ENCODE measurements at regions not wholly inside any gene's neighbourhood (a gene's known extent, or its start where the extent isn't known, plus 50 kb on each side); places are given as distances from the start of the nearest gene placed in this dataset.

DNA sequence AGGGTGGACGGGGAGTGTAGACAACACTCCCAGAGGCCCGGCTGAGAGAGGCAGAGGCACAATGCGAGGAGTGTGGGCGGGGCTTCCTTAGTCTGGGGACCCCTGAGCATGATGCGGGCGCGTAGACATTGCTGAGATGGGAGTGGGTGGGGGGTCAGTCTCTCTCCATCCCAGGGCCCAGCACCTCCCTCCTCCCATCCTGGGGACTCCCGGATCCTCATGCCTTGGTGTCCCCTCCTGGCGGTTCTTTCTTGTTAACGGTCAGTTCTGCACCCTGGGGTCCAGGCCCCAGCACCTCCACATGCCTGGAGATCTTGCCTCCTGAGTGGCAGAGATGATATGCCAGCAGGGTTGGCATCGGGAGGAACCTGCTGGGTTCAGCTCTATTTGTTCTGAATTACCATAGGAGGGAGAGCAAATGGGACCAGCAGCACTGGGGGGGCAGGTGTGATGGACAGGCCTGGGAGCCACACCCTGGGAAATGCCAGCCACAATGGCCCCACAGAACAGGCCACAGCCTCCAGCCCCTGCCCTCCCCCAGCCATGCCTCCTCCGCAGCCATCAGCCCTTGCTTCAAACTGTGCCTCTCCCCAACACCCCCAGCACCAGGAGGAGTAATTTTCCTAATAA is 55.7 kb downstream of the RTL6 start:
- no peaks in the 10 kb centered on the region for H3K27me3 Mint-ChIP-seq
- H3K4me1 Mint-ChIP-seq: no peaks in the 10 kb centered on the region
- no peak overlapping the region for H3K4me3 Mint-ChIP-seq
- H3K27ac Mint-ChIP-seq: peak overlapping the region in 1 of 2 donors; percentile 75
- DNase-seq (no peak), ATAC-seq (no peak)
- peaks cover 5 to 7% of the 10 kb centered on the region in 2 donors for H3K9me3 Mint-ChIP-seq

DNA sequence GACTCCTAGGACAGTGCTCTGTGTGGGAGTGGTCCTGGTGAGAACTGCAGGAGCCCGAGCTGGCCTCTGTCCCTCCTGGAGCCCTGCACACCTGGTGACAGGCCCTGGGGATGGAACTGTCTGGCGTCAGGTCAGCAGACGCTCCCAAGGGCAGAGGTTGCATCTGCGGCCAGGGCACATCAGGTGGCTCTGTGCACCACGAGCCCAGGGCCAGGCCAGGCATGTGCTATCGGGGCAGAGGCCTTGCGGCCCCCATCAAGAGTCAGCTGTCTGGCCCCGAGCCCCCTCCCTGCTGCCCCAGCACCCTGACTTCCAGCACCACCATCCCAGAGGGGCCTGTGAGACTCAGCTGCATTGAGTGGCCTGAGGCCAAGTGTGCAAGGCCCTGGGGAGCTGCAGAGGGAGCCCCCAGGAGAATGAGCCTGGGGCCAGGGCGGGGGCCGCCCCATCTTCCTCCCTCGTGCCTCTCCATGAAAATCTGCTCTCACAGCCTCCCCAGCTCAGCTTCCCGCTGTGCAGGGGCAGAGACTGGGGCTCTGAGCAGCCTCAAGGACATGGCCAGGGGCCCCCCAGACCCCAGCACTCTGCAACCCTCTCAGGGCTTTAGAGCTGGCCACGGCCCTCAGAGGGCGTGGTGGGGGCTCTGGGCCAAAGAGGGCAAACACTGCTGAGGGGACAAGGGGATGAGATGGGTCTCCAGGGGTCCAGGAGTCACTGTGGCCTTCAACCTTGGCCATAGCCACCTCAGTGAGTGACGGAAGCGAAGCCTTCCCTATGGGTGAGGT is 56.4 kb downstream of the RTL6 start:
- peaks cover 3 to 4% of the 10 kb centered on the region in 2 donors for H3K9me3 Mint-ChIP-seq
- peak; percentile 21 for ATAC-seq
- peaks cover 5% of the 10 kb centered on the region for H3K4me1 Mint-ChIP-seq
- no peaks in the 10 kb centered on the region for H3K27me3 Mint-ChIP-seq
- H3K4me3 Mint-ChIP-seq: no peak overlapping the region
- no peak for DNase-seq
- H3K27ac Mint-ChIP-seq: no peak overlapping the region

DNA sequence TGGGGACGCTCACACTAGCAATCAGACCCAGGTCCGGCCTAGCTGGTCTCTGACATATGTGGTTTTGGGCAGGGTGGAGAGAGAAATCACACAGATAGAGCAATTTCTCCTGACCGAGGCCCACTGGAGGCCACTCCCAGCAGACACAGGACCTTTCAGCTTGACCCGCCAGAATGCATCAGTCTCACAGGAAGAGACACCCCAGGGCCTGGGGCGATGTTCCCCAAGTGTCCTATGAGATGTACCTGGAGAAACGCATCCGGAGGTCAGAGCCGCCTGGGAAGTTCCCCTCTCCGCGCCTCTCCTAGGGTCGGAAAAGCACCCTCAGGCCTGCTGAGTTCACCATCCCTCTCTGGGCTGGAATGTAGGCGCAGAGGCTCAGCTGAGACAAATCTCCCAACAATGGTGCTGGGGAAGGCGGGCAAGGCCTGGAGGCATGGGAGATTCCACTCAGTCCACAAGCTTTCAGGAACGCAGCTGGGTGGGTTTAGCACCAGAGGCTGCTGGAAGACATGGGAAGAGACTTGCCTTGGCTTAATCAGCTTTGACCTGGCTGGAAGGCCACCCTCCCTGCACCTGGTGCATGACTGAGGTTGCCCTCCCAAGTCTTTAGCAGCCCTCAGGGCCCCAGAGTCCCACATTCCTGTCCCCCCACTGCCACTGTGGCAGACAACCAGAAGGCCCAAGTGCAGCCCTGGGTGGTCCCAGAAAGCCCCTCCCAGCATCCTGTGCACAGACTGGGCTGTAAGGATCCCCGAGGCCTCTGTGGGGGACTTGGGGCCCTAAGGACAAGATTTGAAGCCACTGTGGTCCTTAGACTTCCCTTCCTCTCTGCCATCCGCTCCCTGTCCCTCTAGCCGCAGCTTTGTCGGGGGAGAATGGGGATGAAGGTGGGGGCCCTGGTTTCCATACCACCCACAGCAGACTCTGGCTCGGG is 57.5 kb downstream of the RTL6 start:
- Mint-ChIP-seq H3K27me3 (no peaks in the 10 kb centered on the region), H3K27ac (no peak overlapping the region), H3K4me1 (peaks cover 8% of the 10 kb centered on the region), H3K4me3 (no peak overlapping the region), H3K9me3 (no peaks in the 10 kb centered on the region)
- ATAC-seq (no peak), DNase-seq (no peak)

DNA sequence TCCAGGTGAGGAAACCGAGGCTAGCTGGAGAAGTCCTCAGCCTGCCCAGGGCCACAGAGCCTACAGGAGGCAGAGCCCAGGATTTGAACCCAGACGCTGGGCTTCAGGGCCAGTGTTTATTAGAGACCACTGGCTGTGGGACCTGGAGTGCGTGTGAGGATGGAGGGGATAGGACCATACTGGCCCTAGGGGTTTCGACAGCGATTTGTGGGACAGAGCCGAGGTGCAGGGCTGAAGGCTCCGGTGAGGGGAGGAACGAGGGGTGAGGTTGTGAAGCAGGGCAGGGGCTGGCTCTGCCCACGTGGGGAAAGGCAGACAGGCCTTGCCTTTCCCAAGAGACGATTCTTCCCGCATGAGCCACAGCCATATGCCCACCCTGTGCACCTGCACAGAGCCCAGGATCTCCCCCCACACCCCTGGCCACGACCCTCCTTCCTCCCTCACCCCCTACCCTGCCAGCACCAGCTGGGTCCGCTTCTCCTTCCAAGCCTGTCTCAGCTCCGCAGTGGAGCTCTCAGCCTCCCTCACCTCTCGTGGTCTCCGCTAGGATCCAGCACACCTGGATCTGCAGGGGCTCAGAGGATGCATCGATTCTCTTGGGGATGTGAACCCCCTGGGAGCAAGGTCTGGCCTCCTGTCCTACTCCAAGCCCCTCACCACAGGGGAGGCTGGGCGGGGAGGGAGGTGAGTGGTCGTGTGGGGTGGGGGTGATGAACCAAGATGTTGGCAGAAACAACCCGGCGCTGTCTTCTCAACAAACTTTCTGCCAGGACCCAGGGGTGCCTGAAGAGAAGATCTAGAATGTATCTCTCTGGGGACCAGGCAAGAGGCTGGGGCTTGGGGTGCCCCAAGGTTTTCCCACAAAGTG is 58.4 kb downstream of the RTL6 start:
- Mint-ChIP-seq H3K4me1 (peaks cover 8% of the 10 kb centered on the region), H3K27ac (peak overlapping the region in 1 of 2 donors; percentile 55)

DNA sequence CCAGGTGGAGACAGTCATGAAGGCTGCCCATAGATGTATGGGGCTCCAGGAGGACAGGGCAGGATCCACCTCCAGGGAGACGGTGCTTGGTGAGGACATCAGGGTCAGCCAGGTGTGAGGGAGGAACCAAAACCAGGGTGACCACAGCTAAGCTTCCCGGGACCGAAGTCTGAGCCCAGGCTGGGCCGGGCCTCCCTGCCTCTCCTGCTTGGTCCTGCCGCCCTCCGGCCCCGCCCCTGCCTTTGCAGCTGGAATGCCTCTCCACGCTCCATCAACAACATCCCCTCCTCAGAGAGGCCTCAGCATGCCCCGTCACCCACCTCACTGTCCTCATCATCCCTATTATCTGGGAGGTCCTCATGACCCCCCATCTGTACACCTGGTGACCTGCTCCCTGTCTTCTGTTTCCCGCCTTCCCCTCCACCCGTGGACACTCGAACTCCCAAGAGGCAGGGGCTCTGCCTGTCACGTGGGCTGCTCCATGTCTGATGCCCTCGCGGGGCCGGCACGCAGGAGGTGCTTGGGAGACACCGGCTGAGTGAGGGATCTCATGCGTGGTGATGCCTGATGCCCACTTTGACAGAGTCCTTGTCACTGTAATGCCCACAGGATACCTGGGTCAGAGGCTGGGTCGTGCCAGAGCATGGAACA is 59.4 kb downstream of the RTL6 start:
- Mint-ChIP-seq H3K4me3 (no peak overlapping the region), H3K27ac (peak overlapping the region in 1 of 2 donors; percentile 48), H3K4me1 (peaks cover 8% of the 10 kb centered on the region), H3K27me3 (no peaks in the 10 kb centered on the region), H3K9me3 (no peaks in the 10 kb centered on the region)
- DNase-seq (no peak), ATAC-seq (no peak)

More for the DNA sequence above, 58.4 kb downstream of the RTL6 start:
- Mint-ChIP-seq H3K9me3 (no peaks in the 10 kb centered on the region), H3K4me3 (no peak overlapping the region), H3K27me3 (no peaks in the 10 kb centered on the region)
- no peak for DNase-seq
- ATAC-seq: no peak

DNA sequence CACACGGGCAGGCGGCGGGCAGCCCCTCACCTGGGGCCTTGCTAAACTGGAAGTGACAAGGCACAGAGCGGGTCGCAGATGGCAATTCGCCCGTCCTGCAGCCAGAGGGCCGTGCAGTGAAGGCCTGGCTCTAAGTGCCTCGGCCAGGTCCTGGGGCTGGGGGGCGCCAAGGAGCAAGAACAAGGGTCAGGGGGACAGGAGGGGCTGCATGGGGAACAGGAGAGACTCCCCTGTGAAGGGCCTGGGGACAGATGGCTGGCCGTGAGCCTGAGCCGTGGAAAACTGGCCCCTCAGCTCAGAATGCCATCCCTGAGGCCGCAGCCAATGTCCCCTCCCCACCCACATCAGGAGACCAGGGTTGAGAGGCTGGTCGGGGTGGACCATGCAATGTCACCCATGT is 60.0 kb downstream of the RTL6 start:
- Mint-ChIP-seq H3K27me3 (no peaks in the 10 kb centered on the region), H3K27ac (peak overlapping the region in 1 of 2 donors; percentile 77), H3K4me1 (peaks cover 8% of the 10 kb centered on the region), H3K4me3 (no peak overlapping the region), H3K9me3 (no peaks in the 10 kb centered on the region)
- no peak for DNase-seq
- ATAC-seq: no peak

DNA sequence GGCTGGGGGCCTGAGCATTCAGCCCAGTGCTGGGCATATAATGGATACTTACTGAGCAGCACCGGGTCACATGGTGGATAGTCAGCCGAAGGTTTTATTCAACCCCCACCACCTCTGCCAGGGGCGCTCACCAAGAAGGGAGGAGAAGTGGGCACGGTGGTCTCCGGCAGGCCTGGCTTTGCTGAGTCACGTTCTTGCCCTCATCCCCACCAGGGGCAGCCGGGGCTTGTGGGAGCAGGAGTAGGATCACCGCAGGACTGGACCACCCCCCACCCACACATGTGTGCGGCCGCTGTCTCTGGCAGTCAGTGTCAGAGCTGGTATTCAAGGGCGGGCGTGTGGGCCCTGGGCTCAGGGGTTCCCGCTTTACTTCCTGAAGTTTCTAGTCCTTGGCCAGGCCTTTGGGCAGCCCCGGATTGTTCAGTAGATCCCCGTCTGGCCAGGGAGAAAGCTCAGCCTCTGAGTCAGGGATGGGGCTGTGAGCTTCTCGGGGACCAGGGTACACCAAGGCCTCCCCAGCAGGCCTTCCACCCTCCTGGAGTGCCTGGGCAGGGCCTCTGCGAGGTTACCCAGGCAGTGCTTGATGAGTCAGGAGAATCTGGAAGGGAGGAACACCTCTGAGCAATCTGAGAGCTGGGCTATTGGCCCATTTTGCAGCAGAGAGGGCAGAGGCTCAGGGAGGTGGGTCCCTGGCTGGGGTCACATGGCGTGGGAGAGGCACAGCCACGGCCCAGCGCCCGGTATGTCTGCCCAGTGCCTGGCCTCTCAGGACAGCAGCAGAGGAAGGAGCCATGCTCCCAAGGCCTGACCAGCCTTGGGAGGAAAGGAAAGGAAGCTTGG is 60.6 kb downstream of the RTL6 start:
- Mint-ChIP-seq H3K27ac (peak overlapping the region; percentile 31 to 77), H3K4me3 (no peak overlapping the region), H3K4me1 (peaks cover 8% of the 10 kb centered on the region), H3K9me3 (no peaks in the 10 kb centered on the region), H3K27me3 (no peaks in the 10 kb centered on the region)
- no peak for ATAC-seq
- no peak for DNase-seq

DNA sequence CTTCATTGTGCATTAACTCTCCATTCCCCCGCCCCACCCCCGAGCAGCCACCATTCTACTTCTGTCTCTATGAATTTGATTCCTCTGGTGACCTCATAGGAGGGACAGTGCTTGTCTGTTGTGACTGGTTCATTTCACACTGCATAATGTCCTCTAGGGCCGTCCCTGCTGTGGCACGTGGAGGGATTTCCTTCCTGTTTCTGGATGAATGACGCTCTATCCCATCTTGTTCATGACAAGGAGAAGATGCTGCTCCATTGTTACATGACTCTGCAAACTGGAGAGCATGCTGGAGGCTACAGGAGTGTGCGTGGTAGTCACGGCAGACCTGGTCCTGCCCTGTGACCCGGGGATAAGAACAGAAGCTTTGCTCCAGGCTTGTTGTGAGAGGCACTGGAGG is 61.3 kb downstream of the RTL6 start:
- H3K27me3 Mint-ChIP-seq: no peaks in the 10 kb centered on the region
- no peaks in the 10 kb centered on the region for H3K9me3 Mint-ChIP-seq
- ATAC-seq: no peak
- no peak overlapping the region for H3K4me3 Mint-ChIP-seq
- no peak for DNase-seq
- H3K4me1 Mint-ChIP-seq: peaks cover 8% of the 10 kb centered on the region
- peak overlapping the region in 1 of 2 donors; percentile 59 for H3K27ac Mint-ChIP-seq

DNA sequence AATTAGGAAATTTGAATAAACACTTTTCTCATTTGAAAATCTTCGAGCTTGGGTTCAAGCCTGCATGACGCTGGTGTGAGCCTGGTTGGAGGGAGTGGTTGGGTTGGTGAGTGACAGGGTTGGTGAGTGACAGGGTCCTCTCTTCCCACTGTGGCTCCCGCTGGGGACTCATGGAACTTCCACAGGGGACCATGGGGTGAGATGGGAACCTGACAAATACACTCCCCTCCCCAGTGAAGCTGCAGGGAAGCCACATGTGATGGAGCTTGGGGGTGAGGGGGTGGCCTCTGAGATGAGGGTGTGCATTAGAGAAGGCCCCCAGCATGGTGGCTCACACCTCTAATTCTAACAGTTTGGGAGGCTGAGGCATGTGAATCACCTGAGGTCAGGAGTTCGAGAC is 66.8 kb downstream of the RTL6 start:
- no peaks in the 10 kb centered on the region for H3K4me1 Mint-ChIP-seq
- no peak overlapping the region for H3K4me3 Mint-ChIP-seq
- no peaks in the 10 kb centered on the region for H3K27me3 Mint-ChIP-seq
- no peak overlapping the region for H3K27ac Mint-ChIP-seq
- DNase-seq (no peak), ATAC-seq (no peak)
- H3K9me3 Mint-ChIP-seq: no peaks in the 10 kb centered on the region

DNA sequence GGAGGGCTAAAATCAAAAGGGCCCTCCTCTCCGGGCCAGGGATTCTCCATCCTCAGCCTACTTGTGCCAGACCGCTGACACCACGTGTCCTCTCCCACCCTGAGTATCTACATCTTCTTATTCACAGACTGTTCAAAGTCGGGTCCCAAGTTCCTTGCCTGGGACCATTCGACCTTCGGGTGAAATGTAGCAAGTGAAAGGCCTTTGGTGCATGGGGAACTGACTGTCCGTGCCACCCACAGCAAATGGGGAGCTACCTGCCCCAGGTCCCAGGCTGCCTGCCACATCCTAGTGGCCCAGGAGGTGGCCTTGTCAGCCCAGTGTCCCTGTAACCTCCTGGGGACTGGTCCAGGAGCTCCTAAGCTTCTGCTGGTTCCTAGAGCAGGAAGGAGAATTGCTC is 67.3 kb downstream of the RTL6 start:
- no peaks in the 10 kb centered on the region for H3K4me1 Mint-ChIP-seq
- H3K27ac Mint-ChIP-seq: no peak overlapping the region
- H3K27me3 Mint-ChIP-seq: no peaks in the 10 kb centered on the region
- DNase-seq (no peak), ATAC-seq (no peak)
- no peaks in the 10 kb centered on the region for H3K9me3 Mint-ChIP-seq
- no peak overlapping the region for H3K4me3 Mint-ChIP-seq

DNA sequence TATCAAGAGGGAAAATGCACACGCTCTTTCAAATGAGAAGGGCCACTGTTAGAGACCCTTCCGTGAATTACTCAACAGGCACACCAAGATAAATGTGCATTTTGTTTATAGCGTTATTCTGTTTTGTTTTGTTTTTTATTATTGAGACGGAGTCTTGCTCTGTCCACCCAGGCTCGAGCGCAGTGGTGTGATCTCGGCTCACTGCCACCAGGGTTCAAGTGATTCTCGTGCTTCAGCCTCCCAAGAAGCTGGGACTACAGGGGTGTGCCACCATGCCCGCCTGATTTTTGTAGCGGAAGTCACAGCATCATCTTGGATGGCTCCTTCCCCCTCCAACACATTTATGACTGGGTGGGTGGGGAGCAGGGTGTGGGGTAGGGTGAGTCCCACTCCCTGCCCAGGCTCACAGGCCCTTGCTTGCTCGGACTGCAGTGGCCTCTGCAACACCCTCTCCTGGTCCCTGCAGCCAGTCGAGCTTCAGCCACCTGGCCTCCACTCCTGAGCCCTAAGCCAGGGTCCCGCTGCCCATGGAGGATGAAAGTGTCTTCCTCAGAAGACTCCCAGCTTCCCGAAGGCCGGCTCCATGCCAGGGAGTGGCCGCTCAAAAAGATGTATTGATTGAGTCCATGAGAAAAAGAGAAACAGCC is 68.0 kb downstream of the RTL6 start:
- no peaks in the 10 kb centered on the region for H3K27me3 Mint-ChIP-seq
- H3K4me1 Mint-ChIP-seq: no peaks in the 10 kb centered on the region
- ATAC-seq (no peak), DNase-seq (no peak)
- no peaks in the 10 kb centered on the region for H3K9me3 Mint-ChIP-seq
- no peak overlapping the region for H3K4me3 Mint-ChIP-seq
- no peak overlapping the region for H3K27ac Mint-ChIP-seq

DNA sequence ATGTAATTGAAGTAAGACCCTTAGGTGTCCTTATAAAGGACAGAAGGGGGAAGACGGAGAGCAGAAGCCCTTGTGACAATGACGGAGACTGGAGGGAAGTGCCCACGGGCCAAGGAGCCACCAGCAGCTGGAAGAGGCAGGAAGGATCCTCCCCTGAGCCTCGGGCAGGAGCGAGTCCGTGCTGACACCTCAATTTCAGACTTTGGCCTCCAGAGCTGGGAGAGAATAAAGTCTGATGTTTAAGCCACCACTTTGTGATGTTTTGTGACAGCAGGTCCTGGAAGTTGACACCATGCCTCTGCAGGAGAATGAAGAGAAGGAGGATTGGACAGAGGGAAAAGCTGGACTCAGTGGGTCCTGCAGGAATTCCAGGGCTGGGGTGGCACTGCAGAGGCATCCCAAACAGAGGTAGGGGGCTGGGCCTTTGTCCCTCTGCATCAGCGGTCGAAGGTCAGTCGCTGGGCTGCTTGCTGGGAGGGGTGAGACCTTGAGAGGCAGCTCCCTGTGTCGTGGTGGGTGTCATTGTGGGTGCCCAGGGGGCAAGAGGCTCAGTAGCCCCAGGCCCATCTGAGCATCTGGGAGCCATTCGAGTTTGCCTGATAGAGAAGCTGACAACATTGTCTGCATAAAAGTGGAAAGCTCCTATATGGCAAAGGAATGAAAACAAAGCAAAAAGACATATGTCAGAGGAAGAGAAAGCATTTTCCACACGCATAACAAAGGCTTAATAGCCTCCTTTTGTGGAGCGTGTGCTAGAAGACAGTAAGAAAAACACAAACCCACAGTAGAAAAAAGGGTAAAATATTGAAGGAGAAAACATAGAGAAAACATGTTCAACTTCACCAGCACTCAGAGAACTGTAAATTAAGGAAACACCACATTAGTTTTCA is 68.8 kb downstream of the RTL6 start:
- no peaks in the 10 kb centered on the region for H3K9me3 Mint-ChIP-seq
- H3K27ac Mint-ChIP-seq: no peak overlapping the region
- ATAC-seq: no peak
- DNase-seq: no peak
- no peaks in the 10 kb centered on the region for H3K27me3 Mint-ChIP-seq
- no peaks in the 10 kb centered on the region for H3K4me1 Mint-ChIP-seq
- H3K4me3 Mint-ChIP-seq: no peak overlapping the region
